Ishikawa (cell line): ENCODE measurements at regions not wholly inside any gene's neighbourhood (a gene's known extent, or its start where the extent isn't known, plus 50 kb on each side); places are given as distances from the start of the nearest gene placed in this dataset.

Source experiments
- CEBPB ChIP-seq: IDR thresholded peaks from 2 replicates; pipeline ENCODE4 v1.6.1; 2012
- CREB1 ChIP-seq: IDR thresholded peaks from 2 replicates; pipeline ENCODE4 v1.6.1; 2012; ENCODE audit warnings: low read depth
- EGR1 ChIP-seq: IDR thresholded peaks from 2 replicates; pipeline ENCODE4 v1.6.1; 2012
- EP300 ChIP-seq: IDR thresholded peaks from 2 replicates; pipeline ENCODE4 v1.6.1; 2012; ENCODE audit warnings: borderline replicate concordance
- FOXM1 ChIP-seq: IDR thresholded peaks from 2 replicates; pipeline ENCODE4 v1.6.1; 2012; ENCODE audit warnings: low read depth, borderline replicate concordance
- MAX ChIP-seq: IDR thresholded peaks from 2 replicates; pipeline ENCODE4 v1.6.1; 2012
- NFIC ChIP-seq: IDR thresholded peaks from 2 replicates; pipeline ENCODE4 v1.6.1; 2012
- RAD21 ChIP-seq: IDR thresholded peaks from 2 replicates; pipeline ENCODE4 v1.6.1; 2012; ENCODE audit warnings: low read depth
- REST ChIP-seq: IDR thresholded peaks from 2 replicates; pipeline ENCODE4 v1.6.1; 2012; ENCODE audit warnings: low read depth, mild to moderate bottlenecking
- TAF1 ChIP-seq: IDR thresholded peaks from 2 replicates; pipeline ENCODE4 v1.6.1; 2012; ENCODE audit warnings: low read depth, mild to moderate bottlenecking
- TCF12 ChIP-seq: IDR thresholded peaks from 2 replicates; pipeline ENCODE4 v1.6.1; 2012; ENCODE audit warnings: low read depth
- TEAD4 ChIP-seq: IDR thresholded peaks from 2 replicates; pipeline ENCODE4 v1.6.1; 2012
- USF1 ChIP-seq: IDR thresholded peaks from 2 replicates; pipeline ENCODE4 v1.6.1; 2012
- YY1 ChIP-seq: IDR thresholded peaks from 2 replicates; pipeline ENCODE4 v1.6.1; 2012; ENCODE audit warnings: low read depth
- ZBTB7A ChIP-seq: IDR thresholded peaks from 2 replicates; pipeline ENCODE4 v1.6.1; 2012; ENCODE audit warnings: low read depth

- no peak for TF ChIP-seq MAX
These were observed 67.5 kb upstream of the PRR23C start for GRCh38 chr3:139112230-139112558.

- TF ChIP-seq CEBPB (no peak), ZBTB7A (no peak), TAF1 (no peak), EGR1 (no peak), YY1 (no peak)
These were observed 68.7 kb upstream of the PRR23C start for GRCh38 chr3:139113231-139113992.

- TF ChIP-seq USF1 (no peak), NFIC (no peak), YY1 (no peak), TAF1 (no peak), RAD21 (no peak), EGR1 (no peak), FOXM1 (no peak), CREB1 (no peak), EP300 (no peak), CEBPB (no peak), MAX (no peak), TEAD4 (no peak), TCF12 (no peak), REST (no peak), ZBTB7A (no peak)
These were observed 69.3 kb upstream of the PRR23C start for GRCh38 chr3:139113993-139114375.

GRCh38 chr3:139117136-139117675 is 72.5 kb upstream of the PRR23C start:
- no peak for TF ChIP-seq NFIC
- no peak for TF ChIP-seq EGR1
- TF ChIP-seq CEBPB = no peak
- no peak for TF ChIP-seq EP300
- no peak for TF ChIP-seq TCF12
- TF ChIP-seq RAD21 = no peak
- TF ChIP-seq TEAD4 = no peak
- TF ChIP-seq USF1 = no peak
- no peak for TF ChIP-seq ZBTB7A
- no peak for TF ChIP-seq CREB1

- TF ChIP-seq ZBTB7A (no peak), EGR1 (no peak), FOXM1 (no peak), YY1 (no peak), MAX (no peak), NFIC (no peak), TAF1 (no peak), TEAD4 (no peak), CEBPB (no peak), TCF12 (no peak), CREB1 (no peak), REST (no peak)
These were observed 73.4 kb upstream of the PRR23C start for GRCh38 chr3:139117883-139118760.

- TF ChIP-seq TEAD4 (no peak), NFIC (no peak), CEBPB (no peak), EGR1 (no peak), USF1 (no peak), EP300 (no peak), TCF12 (no peak), ZBTB7A (no peak)
These were observed 74.1 kb upstream of the PRR23C start for GRCh38 chr3:139118835-139119234.
